Transverse colon (tissue), 4 donors: ENCODE measurements at regions not wholly inside any gene's neighbourhood (a gene's known extent, or its start where the extent isn't known, plus 50 kb on each side); places are given as distances from the start of the nearest gene placed in this dataset.

ENCODE experiments used
- DNase-seq: peaks from one replicate; pipeline ENCODE4 v3.0.0-alpha.2; 2019
- H3K27ac ChIP-seq, 4 donors: fragments of 200-600 bp; sonication (generic); 2 replicates each; pipeline ENCODE4 v1.5.1; 2016 to 2018; ENCODE audit warnings: inconsistent platforms in 4 of 4
- H3K27me3 ChIP-seq: fragments of 200-600 bp; sonication (generic); 2 replicates; pipeline ENCODE4 v1.5.1; 2017; ENCODE audit warnings: inconsistent platforms
- H3K36me3 ChIP-seq, 4 donors: fragments of 200-600 bp; sonication (generic); 2 replicates each; pipeline ENCODE4 v1.5.1; 2017 to 2019; ENCODE audit warnings: inconsistent platforms in 4 of 4
- H3K4me1 ChIP-seq, 4 donors: fragments of 200-600 bp; sonication (generic); 2 replicates each; pipeline ENCODE4 v1.5.1; 2017 to 2020; ENCODE audit warnings: inconsistent platforms in 4 of 4
- H3K4me3 ChIP-seq, 4 donors: fragments of 200-600 bp; sonication (generic); 1 replicate in 1 of 4; 2 replicates in 3 of 4; pipeline versions ENCODE4 v1.5.1 to v1.6.1; 2017 to 2019; ENCODE audit warnings: inconsistent platforms in 4 of 4
- H3K9me3 ChIP-seq, 2 donors: fragments of 200-600 bp; sonication (generic); 2 replicates each; pipeline ENCODE4 v1.5.1; 2017 to 2019; ENCODE audit warnings: inconsistent platforms in 2 of 2
- CTCF ChIP-seq, 5 experiments: fragments of 200-600 bp in 3 of 5; fragments of 450-650 bp in 2 of 5; sonication (generic) in 3 of 5; IDR thresholded peaks; 1 replicate in 2 of 5; 2 replicates in 3 of 5; pipeline ENCODE4 v1.5.1; 2016 to 2017; ENCODE audit warnings: antibody characterized with exemption in 5 of 5, inconsistent platforms in 3 of 5, mild to moderate bottlenecking in 2 of 5, moderate library complexity in 1 of 5
- EP300 ChIP-seq: sonication (generic); formaldehyde crosslinking; IDR thresholded peaks from one replicate; pipeline ENCODE4 v1.6.1; 2017; ENCODE audit warnings: antibody characterized with exemption, low read depth
- POLR2A ChIP-seq: fragments of 450-650 bp; IDR thresholded peaks from one replicate; pipeline ENCODE4 v1.6.1; 2016; ENCODE audit warnings: antibody characterized with exemption, mild to moderate bottlenecking, moderate library complexity
- POLR2AphosphoS5 ChIP-seq, 3 donors: sonication (generic); formaldehyde crosslinking; IDR thresholded peaks; one replicate each; pipeline ENCODE4 v1.6.1; 2016; ENCODE audit warnings: antibody characterized with exemption in 3 of 3
- WGBS, 2 donors: methylation state at CpG; one replicate each; pipeline ENCODE4 v1.1.5; 2018; ENCODE audit warnings: low coverage in 1 of 2; 5-methylcytosine and 5-hydroxymethylcytosine counted together
- in situ Hi-C, 4 donors: fragments of 200-750 bp; cut with MboI; loops; one replicate each; pipeline versions ENCODE4 v1.15.0 to v1.15.1; 2017; ENCODE audit warnings: low sequenced_read_pairs in 3 of 4, low pct_ligation_motif_present in 1 of 4, low pct_unique_long_range_greater_than_20kb in 1 of 4
- intact Hi-C: fragments of 100-400 bp; cut with DNase I; formaldehyde crosslinking; loops from one replicate; pipeline ENCODE4 v1.15.1; 2023; ENCODE audit warnings: low total_unique reads

- Histone ChIP-seq H3K4me1 (no peaks in the 10 kb centered on the region), H3K27me3 (no peaks in the 10 kb centered on the region), H3K27ac (no peak overlapping the region), H3K4me3 (no peak overlapping the region), H3K36me3 (no peaks in the 10 kb centered on the region), H3K9me3 (no peaks in the 10 kb centered on the region)
- intact Hi-C loops: no loop called here
- no peak for TF ChIP-seq EP300
- TF ChIP-seq CTCF (IDR thresholded peaks at IDR 0.05): no peak
- no peak for TF ChIP-seq POLR2AphosphoS5 (IDR thresholded peaks at IDR 0.05)
- no peak for TF ChIP-seq POLR2A
- no peak for DNase-seq
- WGBS, 2 donors: 60 to 64% methylated on average over 4 to 5 of the region's 5 CpGs
- in situ Hi-C loops: no loop called here
Measured at GRCh38 chr5:58369513-58370190, 90.2 kb downstream of the PLK2 start.

GRCh38 chr5:58366461-58366860 lies 93.4 kb downstream of the PLK2 start:
- Histone ChIP-seq H3K4me1 (no peaks in the 10 kb centered on the region), H3K27ac (no peak overlapping the region), H3K4me3 (no peak overlapping the region), H3K27me3 (no peaks in the 10 kb centered on the region), H3K36me3 (no peaks in the 10 kb centered on the region), H3K9me3 (no peaks in the 10 kb centered on the region)
- no peak for TF ChIP-seq POLR2AphosphoS5 (IDR thresholded peaks at IDR 0.05)
- no peak for TF ChIP-seq EP300
- TF ChIP-seq CTCF (IDR thresholded peaks at IDR 0.05): no peak
- TF ChIP-seq POLR2A: no peak
- 49 to 67% methylated on average over 3 to 4 of the region's 4 CpGs for WGBS, 2 donors
- in situ Hi-C loops: no loop called here
- intact Hi-C loops: no loop called here
- no peak for DNase-seq

GRCh38 chr5:58365791-58366190 lies 94.1 kb downstream of the PLK2 start:
- H3K9me3 ChIP-seq: no peaks in the 10 kb centered on the region

More at GRCh38 chr5:58365791-58366190, 94.1 kb downstream of the PLK2 start:
- DNase-seq: no peak
- Histone ChIP-seq H3K27ac (no peak overlapping the region), H3K27me3 (no peaks in the 10 kb centered on the region), H3K4me1 (no peaks in the 10 kb centered on the region), H3K36me3 (no peaks in the 10 kb centered on the region), H3K4me3 (no peak overlapping the region)
- 57 to 59% methylated on average over 3 of the region's 3 CpGs for WGBS, 2 donors
- in situ Hi-C loops: no loop called here
- TF ChIP-seq POLR2A (no peak), POLR2AphosphoS5 (IDR thresholded peaks at IDR 0.05) (no peak), CTCF (IDR thresholded peaks at IDR 0.05) (no peak), EP300 (no peak)
- intact Hi-C loops: no loop called here
